OCI-LY1 (cell line): ENCODE measurements at regions not wholly inside any gene's neighbourhood (a gene's known extent, or its start where the extent isn't known, plus 50 kb on each side); places are given as distances from the start of the nearest gene placed in this dataset.

Experiments used
- H2AFZ ChIP-seq: fragments of 200-600 bp; sonication (generic), shearing (Covaris generic); 2 replicates; pipeline ENCODE4 v1.6.0; 2014; ENCODE audit warnings: antibody characterized with exemption, mild to moderate bottlenecking, low read length
- H3F3A ChIP-seq: fragments of 200-600 bp; sonication (generic), shearing (Covaris generic); 2 replicates; pipeline ENCODE4 v1.6.0; 2014; ENCODE audit warnings: mild to moderate bottlenecking, antibody characterized with exemption, low read length, moderate library complexity; ENCODE audit not compliant: insufficient read depth
- H3K27ac ChIP-seq: fragments of 200-600 bp; sonication (generic); 2 replicates; pipeline ENCODE4 v1.5.1; 2014; ENCODE audit warnings: low read length, mixed run types, mild to moderate bottlenecking, low read depth; ENCODE audit not compliant: poor library complexity, severe bottlenecking
- H3K27me3 ChIP-seq: fragments of 200-600 bp; sonication (generic); 2 replicates; pipeline ENCODE4 v1.6.0; 2014; ENCODE audit warnings: antibody characterized with exemption, mild to moderate bottlenecking, low read length, moderate library complexity; ENCODE audit not compliant: insufficient read depth
- H3K36me3 ChIP-seq: fragments of 200-600 bp; sonication (generic); 2 replicates; pipeline ENCODE4 v1.6.1; 2014; ENCODE audit warnings: mild to moderate bottlenecking, antibody characterized with exemption, low read length, moderate library complexity, mixed read lengths; ENCODE audit not compliant: insufficient read depth
- H3K4me1 ChIP-seq: fragments of 200-600 bp; sonication (generic); 2 replicates; pipeline ENCODE4 v1.5.1; 2014; ENCODE audit warnings: mild to moderate bottlenecking, low read length, moderate library complexity; ENCODE audit not compliant: insufficient read depth, severe bottlenecking
- H3K4me2 ChIP-seq: fragments of 200-600 bp; sonication (generic), shearing (Covaris generic); 2 replicates; pipeline ENCODE4 v1.6.1; 2014; ENCODE audit warnings: low read length
- H3K4me3 ChIP-seq: fragments of 200-600 bp; sonication (generic); 2 replicates; pipeline ENCODE4 v1.5.1; 2014; ENCODE audit warnings: low read length, low read depth, mild to moderate bottlenecking, mixed read lengths; ENCODE audit not compliant: poor library complexity, severe bottlenecking
- H3K79me2 ChIP-seq: fragments of 200-600 bp; shearing (Covaris generic); 2 replicates; pipeline ENCODE4 v1.6.1; 2016; ENCODE audit warnings: mixed run types, low read length, mixed read lengths; ENCODE audit not compliant: insufficient read depth
- H3K9ac ChIP-seq: fragments of 200-600 bp; sonication (generic), shearing (Covaris generic); 2 replicates; pipeline ENCODE4 v1.6.1; 2014; ENCODE audit warnings: mild to moderate bottlenecking, low read length, mixed read lengths
- H3K9me2 ChIP-seq: fragments of 200-600 bp; sonication (generic), shearing (Covaris generic); 2 replicates; pipeline ENCODE4 v1.6.1; 2014; ENCODE audit warnings: low read depth, mild to moderate bottlenecking, low read length, mixed read lengths
- H3K9me3 ChIP-seq: fragments of 200-600 bp; shearing (Covaris generic); 2 replicates; pipeline ENCODE4 v1.6.1; 2014; ENCODE audit warnings: low read length, mixed read lengths
- H4K20me1 ChIP-seq: fragments of 200-600 bp; sonication (generic), shearing (Covaris generic); 2 replicates; pipeline ENCODE4 v1.6.0; 2016; ENCODE audit warnings: mild to moderate bottlenecking, low read length; ENCODE audit not compliant: insufficient read depth
- EZH2 ChIP-seq: fragments of 200-600 bp; sonication (generic), shearing (Covaris generic); IDR thresholded peaks from 2 replicates; pipeline ENCODE4 v1.8.0; 2017; ENCODE audit warnings: borderline replicate concordance, mixed run types, mild to moderate bottlenecking, antibody characterized with exemption, low read length, moderate library complexity, mixed read lengths
- TF ChIP-seq, protein P1 (sequence below): fragments of 200-600 bp; sonication (generic), shearing (Covaris generic); IDR thresholded peaks from 2 replicates; pipeline ENCODE4 v1.5.1; 2017; ENCODE audit warnings: mild to moderate bottlenecking, antibody characterized with exemption, low read length, moderate library complexity, mixed read lengths

GRCh38 chr10:2701802-2702201, 365.5 kb upstream of the PFKP start:
- TF ChIP-seq, protein P1, sequence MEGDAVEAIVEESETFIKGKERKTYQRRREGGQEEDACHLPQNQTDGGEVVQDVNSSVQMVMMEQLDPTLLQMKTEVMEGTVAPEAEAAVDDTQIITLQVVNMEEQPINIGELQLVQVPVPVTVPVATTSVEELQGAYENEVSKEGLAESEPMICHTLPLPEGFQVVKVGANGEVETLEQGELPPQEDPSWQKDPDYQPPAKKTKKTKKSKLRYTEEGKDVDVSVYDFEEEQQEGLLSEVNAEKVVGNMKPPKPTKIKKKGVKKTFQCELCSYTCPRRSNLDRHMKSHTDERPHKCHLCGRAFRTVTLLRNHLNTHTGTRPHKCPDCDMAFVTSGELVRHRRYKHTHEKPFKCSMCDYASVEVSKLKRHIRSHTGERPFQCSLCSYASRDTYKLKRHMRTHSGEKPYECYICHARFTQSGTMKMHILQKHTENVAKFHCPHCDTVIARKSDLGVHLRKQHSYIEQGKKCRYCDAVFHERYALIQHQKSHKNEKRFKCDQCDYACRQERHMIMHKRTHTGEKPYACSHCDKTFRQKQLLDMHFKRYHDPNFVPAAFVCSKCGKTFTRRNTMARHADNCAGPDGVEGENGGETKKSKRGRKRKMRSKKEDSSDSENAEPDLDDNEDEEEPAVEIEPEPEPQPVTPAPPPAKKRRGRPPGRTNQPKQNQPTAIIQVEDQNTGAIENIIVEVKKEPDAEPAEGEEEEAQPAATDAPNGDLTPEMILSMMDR, result no peak
- no peak for TF ChIP-seq EZH2
- Histone ChIP-seq H3F3A (no peaks in the 10 kb centered on the region), H3K4me2 (no peak overlapping the region), H3K27ac (no peak overlapping the region), H2AFZ (no peak overlapping the region), H3K9me3 (no peaks in the 10 kb centered on the region), H3K4me1 (no peaks in the 10 kb centered on the region), H3K27me3 (no peaks in the 10 kb centered on the region), H3K9ac (no peak overlapping the region), H4K20me1 (no peaks in the 10 kb centered on the region), H3K36me3 (no peaks in the 10 kb centered on the region), H3K79me2 (no peaks in the 10 kb centered on the region), H3K4me3 (no peak overlapping the region), H3K9me2 (no peaks in the 10 kb centered on the region)

GRCh38 chr10:2700626-2701305, 366.6 kb upstream of the PFKP start:
- no peak overlapping the region for H3K27ac ChIP-seq
- H3K4me2 ChIP-seq, result no peak overlapping the region
- no peaks in the 10 kb centered on the region for H3K27me3 ChIP-seq
- no peaks in the 10 kb centered on the region for H3K79me2 ChIP-seq
- no peak overlapping the region for H3K4me3 ChIP-seq
- H4K20me1 ChIP-seq, result no peaks in the 10 kb centered on the region
- no peaks in the 10 kb centered on the region for H3K9me2 ChIP-seq
- H3K4me1 ChIP-seq, result no peaks in the 10 kb centered on the region
- H2AFZ ChIP-seq, result no peak overlapping the region
- no peaks in the 10 kb centered on the region for H3F3A ChIP-seq
- H3K9ac ChIP-seq, result no peak overlapping the region
- TF ChIP-seq EZH2, result no peak
- TF ChIP-seq, protein P1, result no peak
- H3K9me3 ChIP-seq, result no peaks in the 10 kb centered on the region
- no peaks in the 10 kb centered on the region for H3K36me3 ChIP-seq

DNA sequence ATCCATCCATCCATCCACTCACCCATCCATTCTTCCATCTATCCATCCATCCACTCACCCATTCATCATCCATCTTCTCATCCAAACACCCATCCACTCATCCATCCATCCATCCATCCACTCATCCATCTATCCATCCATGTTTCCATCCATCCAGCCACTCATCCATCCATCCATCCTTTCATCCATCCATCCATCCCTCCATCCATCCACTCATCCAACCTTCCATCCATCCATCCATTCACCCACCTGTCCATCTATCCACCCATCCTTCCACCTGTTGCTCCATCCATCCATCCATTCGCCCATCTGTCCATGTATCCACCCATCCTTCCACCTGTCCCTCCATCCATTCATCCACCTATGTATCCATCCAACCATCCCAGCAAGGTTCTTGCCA, 378.4 kb upstream of the PFKP start:
- no peak overlapping the region for H3K4me3 ChIP-seq
- no peak overlapping the region for H3K27ac ChIP-seq
- no peaks in the 10 kb centered on the region for H4K20me1 ChIP-seq
- H3K36me3 ChIP-seq, result no peaks in the 10 kb centered on the region
- no peaks in the 10 kb centered on the region for H3K9me2 ChIP-seq
- TF ChIP-seq, protein P1, result no peak
- no peak for TF ChIP-seq EZH2
- no peak overlapping the region for H3K9ac ChIP-seq
- H3K27me3 ChIP-seq, result no peaks in the 10 kb centered on the region
- no peak overlapping the region for H2AFZ ChIP-seq
- no peaks in the 10 kb centered on the region for H3F3A ChIP-seq
- no peaks in the 10 kb centered on the region for H3K9me3 ChIP-seq
- no peaks in the 10 kb centered on the region for H3K4me1 ChIP-seq
- no peak overlapping the region for H3K4me2 ChIP-seq
- H3K79me2 ChIP-seq, result no peaks in the 10 kb centered on the region
